ENCODE measurements at regions not wholly inside any gene's neighbourhood (a gene's known extent, or its start where the extent isn't known, plus 50 kb on each side); places are given as distances from the start of the nearest gene placed in this dataset.

DNA sequence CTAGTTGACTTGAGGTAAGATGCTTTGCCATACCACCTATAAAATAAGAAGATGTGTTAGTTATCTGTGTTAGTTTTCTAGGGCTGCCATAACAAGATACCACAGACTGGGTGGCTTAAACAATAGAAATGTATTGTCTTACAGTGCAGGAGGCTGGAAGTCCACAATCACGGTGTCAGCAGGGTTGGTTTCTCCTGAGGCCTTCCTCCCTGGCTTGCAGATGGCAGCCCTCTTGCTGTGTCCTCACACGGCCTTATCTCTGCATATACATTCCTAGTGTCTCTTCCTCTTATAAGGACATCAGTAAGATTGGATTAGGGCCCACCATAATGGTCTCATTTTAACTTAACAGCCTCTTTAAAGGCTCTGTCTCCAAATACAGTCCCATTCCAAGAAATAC lies 192.1 kb downstream of the GATA3 start:
- TF ChIP-seq POLR2A (IDR thresholded peaks at IDR 0.05; ENCODE audit: low read depth, low read length), result no peak
- TF ChIP-seq JUN (IDR thresholded peaks at IDR 0.05; ENCODE audit: borderline replicate concordance, insufficient read depth, insufficient read length, low read depth), result no peak

All from endothelial cell of umbilical vein (primary cell).